GM19467 (cell line): ENCODE measurements at regions not wholly inside any gene's neighbourhood (a gene's known extent, or its start where the extent isn't known, plus 50 kb on each side); places are given as distances from the start of the nearest gene placed in this dataset.
"Not testable (repeated sequence)": the region's sequence is repeated elsewhere in the genome, so short reads cannot be mapped to it uniquely, and the experiment has no call there.

Experiments used
- ATAC-seq: cut with Tn5 transposase; IDR thresholded peaks from one replicate; pipeline ENCODE4 v1.9.1; 2021; ENCODE audit warnings: mild to moderate bottlenecking, moderate library complexity; ENCODE audit not compliant: unreplicated experiment

DNA sequence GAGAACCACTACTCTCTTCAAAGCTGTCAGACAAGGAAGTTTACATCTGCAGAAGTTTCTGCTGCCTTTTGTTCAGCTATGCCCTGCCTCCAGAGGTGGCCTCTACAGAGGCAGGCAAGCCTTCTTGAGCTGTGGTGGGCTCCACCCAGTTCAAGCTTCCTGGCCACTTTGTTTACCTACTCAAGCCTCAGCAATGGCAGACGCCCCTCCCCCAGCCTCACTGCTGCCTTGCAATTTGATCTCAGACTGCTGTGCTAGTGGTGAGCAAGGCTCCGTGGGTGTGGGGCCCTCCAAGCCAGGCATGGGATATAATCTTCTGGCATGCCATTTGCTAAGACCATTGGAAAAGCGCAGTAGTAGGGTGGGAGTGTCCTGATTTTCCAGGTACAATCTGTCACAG is 144.0 kb downstream of the CCNG2 start:
- ATAC-seq: not testable (repeated sequence)

- no peak for ATAC-seq
Measured at GRCh38 chr4:77305766-77306165, 148.8 kb downstream of the CCNG2 start.

DNA sequence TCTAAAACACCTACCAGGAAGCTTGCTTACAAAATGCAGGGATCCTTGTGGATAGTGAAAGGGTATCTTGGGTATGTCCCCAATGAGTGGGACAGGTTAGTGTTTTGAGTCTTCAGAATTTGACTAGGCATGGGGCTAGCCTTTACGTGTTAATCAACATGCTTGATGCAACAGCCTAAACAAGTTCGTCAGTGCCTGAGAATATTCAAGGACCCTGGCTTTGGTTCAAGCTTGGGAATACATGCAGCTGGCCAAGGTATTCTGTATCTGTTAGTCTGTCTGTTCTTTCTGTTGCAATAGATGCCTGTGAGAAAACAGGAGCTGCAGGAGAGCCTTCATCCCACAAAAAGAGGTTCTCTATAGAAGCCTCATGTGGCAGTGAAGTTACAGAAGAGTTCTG is 149.5 kb downstream of the CCNG2 start:
- ATAC-seq: no peak

- no peak for ATAC-seq
Measured at GRCh38 chr4:77308843-77309242, 151.8 kb downstream of the CCNG2 start.

DNA sequence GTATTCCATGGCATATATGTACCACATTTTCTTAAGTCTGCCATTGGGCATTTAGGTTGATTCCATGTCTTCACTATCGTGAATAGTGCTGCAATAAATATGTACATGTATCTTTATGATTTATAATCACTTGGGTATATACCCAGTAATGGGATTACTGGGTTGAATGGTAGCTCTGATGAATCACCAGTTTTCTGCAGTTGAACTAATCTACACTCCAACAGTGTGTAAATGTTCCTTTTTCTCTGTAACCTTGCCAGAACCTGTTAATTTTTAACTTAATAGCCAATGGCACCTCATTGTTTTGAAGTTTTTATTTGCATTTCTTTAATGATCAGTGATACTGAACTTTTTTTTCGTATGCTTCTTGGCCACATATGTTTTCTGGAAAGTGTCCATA is 152.5 kb downstream of the CCNG2 start:
- no peak for ATAC-seq

DNA sequence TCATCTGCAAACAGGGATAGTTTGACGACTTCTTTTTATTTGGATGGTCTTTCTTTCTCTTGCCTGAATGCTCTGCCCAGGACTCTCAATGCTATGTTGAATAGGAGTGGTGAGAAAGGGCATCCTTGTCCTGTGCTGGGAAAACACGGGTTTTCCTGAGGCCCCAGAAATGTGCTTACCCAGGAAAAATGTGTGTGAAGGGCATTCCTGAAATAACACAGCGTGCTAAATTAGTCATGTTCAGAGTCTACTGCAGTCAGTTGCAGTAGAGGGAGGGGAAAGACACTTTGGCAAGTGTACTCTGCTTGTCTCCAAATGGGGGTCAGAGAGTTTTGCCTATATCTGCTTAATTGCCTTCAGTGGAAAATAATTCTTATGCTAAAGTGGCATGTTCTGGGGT is 153.9 kb downstream of the CCNG2 start:
- ATAC-seq: no peak

DNA sequence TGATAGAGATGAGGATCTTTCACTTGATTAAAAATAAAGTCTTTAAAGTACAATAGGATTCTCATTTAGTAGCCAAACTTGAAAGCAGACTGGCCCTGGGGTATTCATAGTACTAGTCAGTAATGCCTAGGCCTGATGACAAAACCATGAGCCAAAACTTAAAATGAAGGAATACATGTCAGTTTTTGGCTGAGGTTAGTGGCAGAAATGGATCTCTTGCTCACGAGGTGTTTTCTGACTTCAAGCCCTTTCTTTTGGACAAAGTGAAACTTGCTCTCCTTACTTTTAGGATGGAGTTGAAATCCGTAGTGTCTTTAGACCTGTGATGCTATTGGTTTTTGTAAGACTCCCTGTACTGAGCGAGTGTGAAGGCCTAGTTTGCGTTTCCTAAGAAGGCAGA is 157.7 kb downstream of the CCNG2 start:
- no peak for ATAC-seq

DNA sequence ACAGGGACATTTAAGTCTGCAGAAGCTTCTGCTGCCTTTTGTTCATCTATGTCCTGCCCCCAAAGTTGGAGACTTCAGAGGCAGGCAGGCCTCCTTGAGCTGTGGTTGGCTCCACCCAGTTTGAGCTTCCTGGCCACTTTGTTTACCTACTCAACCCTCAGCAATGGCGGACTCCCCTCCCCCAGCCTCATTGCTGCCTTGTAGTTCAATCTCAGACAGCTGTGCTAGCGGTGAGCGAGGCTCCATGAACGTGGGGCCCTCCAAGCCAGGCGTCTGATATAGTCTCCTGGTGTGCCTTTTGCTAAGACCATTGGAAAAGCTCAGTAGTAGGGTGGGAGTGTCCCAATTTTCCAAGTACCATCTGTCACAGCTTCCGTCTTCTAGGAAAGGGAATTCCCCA is 170.1 kb downstream of the CCNG2 start:
- no peak for ATAC-seq

DNA sequence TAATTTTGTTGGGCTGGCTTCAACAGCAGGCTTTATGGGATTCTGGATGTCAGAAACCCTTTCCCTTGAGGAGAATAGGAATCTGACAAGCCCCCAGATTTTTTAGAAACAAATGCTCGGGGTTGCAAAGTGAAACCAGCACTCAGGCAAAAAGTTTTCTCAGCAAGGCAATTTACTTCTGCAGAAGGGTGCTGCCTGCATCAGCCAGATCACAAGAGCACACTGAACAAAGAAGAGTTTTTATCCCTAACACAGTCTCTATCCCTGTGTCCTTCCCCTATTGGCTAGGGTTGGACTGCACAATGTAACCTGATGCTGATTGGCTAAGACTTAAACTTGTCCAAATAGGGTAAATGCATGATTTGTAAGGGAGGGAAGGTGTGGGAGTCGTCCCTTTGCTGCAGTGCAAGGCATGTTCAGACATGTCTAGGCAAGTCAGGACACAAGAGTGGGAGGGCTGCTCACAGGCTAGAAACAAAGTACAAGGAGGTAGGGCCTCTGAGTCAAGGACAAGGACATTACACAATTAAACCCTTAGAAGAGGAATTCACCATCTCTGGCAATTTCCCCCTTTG is 175.8 kb downstream of the CCNG2 start:
- ATAC-seq: no peak

- ATAC-seq: no peak
Measured at GRCh38 chr4:77336411-77337142, 179.6 kb downstream of the CCNG2 start.

DNA sequence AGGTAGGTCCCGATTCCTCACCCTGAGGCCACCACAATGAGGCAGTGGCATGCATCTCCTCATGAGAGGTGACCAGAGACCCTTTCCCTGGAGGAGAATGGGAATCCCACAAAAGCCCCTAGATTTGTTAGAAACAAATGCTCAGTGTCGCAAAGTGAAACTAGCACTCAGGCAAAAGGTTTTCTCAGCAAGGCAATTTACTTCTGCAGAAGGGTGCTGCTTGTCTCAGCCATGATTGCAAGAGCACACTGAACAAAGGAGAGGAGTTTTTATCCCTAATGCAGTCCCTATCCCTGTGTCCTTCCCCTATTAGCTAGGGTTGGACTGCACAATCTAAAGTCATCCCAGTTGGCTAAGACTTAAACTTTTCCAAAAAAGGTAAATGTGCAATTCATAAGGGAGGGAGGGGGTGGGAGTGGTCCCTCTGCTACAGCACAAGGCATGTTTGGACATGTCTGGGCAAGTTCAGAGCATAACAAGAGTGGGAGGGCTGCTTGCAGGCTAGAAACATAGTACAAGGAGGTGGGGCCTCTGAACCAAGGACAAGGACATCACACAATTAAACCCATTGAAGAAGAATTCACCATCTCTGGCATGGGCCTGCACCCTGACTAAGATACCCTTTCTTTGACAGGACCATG is 185.3 kb downstream of the CCNG2 start:
- no peak for ATAC-seq

GRCh38 chr4:77344001-77344400 is 187.0 kb downstream of the CCNG2 start:
- ATAC-seq: no peak

- ATAC-seq: no peak
Measured at GRCh38 chr4:77344784-77345183, 187.8 kb downstream of the CCNG2 start.

DNA sequence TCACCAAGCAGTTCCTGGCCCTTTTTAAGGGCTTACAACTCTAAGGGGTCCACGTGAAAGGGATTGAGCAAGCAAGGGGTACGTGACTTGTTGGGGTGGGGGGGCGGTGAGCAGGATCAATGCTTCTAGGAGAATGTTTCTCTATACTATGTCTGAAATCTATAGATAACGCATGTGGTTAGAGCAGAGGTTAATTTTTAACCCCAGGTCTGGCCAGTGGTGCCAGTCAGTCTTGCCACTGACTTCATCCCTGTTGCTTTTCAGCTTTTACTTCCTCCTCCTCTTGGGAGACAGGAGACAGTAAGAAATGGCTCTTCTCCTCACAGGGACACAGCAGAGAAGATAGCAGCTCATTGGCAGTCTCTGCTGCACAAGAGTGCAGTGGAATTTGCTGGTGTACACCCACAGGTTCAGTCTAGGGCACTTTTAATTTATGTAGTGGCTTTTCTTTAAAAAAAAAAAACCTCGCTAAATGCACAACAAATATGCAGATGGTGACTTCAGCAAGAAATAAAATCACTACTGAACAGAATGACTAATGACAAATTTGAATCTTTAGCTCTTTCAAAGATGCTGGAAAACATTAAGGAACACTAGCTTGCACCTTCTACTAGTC is 190.5 kb downstream of the CCNG2 start:
- ATAC-seq: peak; percentile 64

- ATAC-seq: no peak
Measured at GRCh38 chr4:77348815-77349214, 191.8 kb downstream of the CCNG2 start.

DNA sequence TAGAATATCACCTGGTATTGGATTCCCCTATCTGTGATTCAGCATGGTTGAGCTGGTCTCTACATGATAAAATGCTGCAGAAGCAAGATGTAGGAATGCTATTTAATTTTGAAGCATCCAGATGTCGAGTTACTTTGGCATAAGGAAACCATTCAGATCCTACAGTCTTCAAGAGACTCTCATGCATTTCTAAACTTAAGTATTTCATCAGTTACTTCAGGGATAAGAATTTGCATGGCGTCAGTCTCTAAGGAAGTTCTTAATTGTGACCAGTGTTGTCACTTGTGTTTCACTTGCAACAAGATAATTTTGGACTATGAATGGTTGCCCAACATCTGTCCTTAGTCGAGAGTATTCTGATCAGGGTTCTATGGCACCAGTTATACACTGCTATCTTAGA is 192.4 kb downstream of the CCNG2 start:
- no peak for ATAC-seq

DNA sequence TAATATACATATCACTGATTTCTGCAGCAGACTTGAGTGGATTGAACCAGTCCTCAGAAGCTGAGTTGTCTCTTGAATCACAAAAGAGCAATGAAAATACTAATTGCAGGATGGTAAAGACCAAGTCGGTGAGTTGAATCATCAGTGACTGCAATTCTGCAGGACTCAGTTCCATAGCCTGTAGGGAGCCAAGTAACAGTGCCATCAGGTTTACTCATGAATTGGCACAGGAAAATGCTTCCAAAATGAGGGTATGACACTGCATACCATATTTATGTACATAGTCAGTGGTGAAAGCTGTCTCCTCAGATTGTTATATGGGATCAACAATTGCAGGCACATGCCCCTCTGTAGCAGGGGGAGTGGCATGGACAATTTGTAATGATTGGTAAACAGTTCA is 192.8 kb downstream of the CCNG2 start:
- ATAC-seq: no peak

DNA sequence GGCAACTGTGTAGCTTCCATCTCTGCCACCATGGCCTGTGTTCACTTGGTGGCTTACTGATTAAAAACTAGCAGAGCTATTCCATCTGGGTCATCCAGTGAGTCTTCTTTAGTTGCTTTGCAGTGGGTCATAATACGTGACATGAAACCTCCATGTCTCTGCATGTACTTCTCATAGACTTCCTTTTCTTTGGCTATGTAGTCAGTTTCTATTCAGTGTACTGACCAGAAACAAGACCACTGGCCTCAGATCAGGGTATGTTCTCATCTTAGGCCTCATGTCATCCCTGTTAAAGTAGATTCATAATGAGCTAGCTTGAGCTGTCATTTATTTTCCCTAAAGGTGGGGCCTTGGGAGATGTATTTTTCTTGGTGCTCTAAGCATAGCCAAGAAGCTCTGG is 195.2 kb downstream of the CCNG2 start:
- ATAC-seq: no peak

GRCh38 chr4:77353724-77354315 is 196.8 kb downstream of the CCNG2 start:
- ATAC-seq: peak; percentile 61

DNA sequence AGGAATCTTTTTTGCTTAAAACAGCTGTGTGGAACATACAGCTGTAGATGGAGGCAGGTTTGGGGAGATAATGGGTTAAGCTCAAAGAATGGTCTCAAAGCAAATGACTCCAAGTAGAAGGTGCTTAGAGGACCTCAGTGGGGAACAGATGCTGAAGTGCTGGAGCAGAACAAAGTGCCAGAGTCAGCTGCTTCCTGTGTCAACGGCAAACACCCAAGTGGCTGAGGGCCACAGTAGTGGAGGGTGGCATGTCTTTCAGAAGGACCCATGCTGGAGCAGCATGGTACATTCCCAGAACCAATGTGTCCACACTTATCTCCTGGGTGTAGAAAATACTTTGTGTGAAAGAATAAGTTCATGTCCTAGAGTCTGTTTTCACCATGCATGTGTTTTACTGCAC is 197.5 kb downstream of the CCNG2 start:
- ATAC-seq: peak; percentile 44

DNA sequence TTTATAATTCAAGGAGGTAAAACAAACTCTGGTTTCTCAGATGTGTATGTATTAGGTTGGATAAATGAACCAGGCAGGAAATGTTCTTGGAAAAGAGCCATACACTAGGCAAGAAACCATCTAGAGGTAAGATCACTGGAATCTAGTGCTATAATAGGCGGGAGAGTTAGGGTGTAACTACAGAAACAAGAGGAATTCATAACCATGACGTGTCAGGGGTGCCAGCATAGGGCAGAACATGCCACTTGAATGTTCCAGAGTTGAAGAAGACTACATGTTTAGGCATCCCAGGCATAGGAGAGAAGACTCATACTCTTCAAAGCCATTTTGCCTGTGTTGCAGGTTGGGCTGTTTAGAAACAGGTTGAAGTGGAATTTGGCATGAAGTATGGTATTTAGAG is 198.7 kb downstream of the CCNG2 start:
- ATAC-seq: no peak
